Endothelial cell (in vitro differentiated cells): ENCODE measurements at regions not wholly inside any gene's neighbourhood (a gene's known extent, or its start where the extent isn't known, plus 50 kb on each side); places are given as distances from the start of the nearest gene placed in this dataset.
"Not testable (repeated sequence)": the region's sequence is repeated elsewhere in the genome, so short reads cannot be mapped to it uniquely, and the experiment has no call there.

ENCODE experiments used
- DNase-seq: peaks from one replicate; pipeline ENCODE4 v3.0.0; 2021; ENCODE audit warnings: low spot score
- H3K27ac Mint-ChIP-seq: one replicate; pipeline ENCODE4 v1.8.0; 2021; ENCODE audit warnings: mixed read lengths, inconsistent platforms; ENCODE audit not compliant: unreplicated experiment
- H3K27me3 Mint-ChIP-seq: one replicate; pipeline ENCODE4 v1.8.0; 2021; ENCODE audit warnings: mild to moderate bottlenecking, moderate library complexity, mixed read lengths, inconsistent platforms; ENCODE audit not compliant: unreplicated experiment
- H3K36me3 Mint-ChIP-seq: one replicate; pipeline ENCODE4 v1.8.0; 2021; ENCODE audit warnings: mild to moderate bottlenecking, low read depth, mixed read lengths, inconsistent platforms; ENCODE audit not compliant: unreplicated experiment
- H3K4me1 Mint-ChIP-seq: one replicate; pipeline ENCODE4 v1.8.0; 2021; ENCODE audit warnings: mild to moderate bottlenecking, mixed read lengths, inconsistent platforms; ENCODE audit not compliant: unreplicated experiment
- H3K4me3 Mint-ChIP-seq: one replicate; pipeline ENCODE4 v1.8.0; 2021; ENCODE audit warnings: mild to moderate bottlenecking, mixed read lengths, inconsistent platforms; ENCODE audit not compliant: unreplicated experiment
- H3K9me3 Mint-ChIP-seq: one replicate; pipeline ENCODE4 v1.8.0; 2021; ENCODE audit warnings: mixed read lengths, inconsistent platforms; ENCODE audit not compliant: unreplicated experiment
- CTCF ChIP-seq: fragments of 200-600 bp; sonication (generic); IDR thresholded peaks from one replicate; pipeline ENCODE4 v1.5.0; 2021; ENCODE audit warnings: antibody characterized with exemption; ENCODE audit not compliant: unreplicated experiment

- DNase-seq, result no peak
Measured at GRCh38 chr1:198848206-198848605, 209.4 kb downstream of the PTPRC start.

GRCh38 chr1:198848649-198849048 is 209.8 kb downstream of the PTPRC start:
- TF ChIP-seq CTCF, result no peak
- H3K27ac Mint-ChIP-seq, result no peak overlapping the region
- DNase-seq, result no peak
- H3K9me3 Mint-ChIP-seq, result no peaks in the 10 kb centered on the region
- no peaks in the 10 kb centered on the region for H3K27me3 Mint-ChIP-seq
- H3K4me3 Mint-ChIP-seq, result no peak overlapping the region
- H3K36me3 Mint-ChIP-seq, result no peaks in the 10 kb centered on the region
- no peaks in the 10 kb centered on the region for H3K4me1 Mint-ChIP-seq

More at GRCh38 chr1:198848206-198848605, 209.4 kb downstream of the PTPRC start:
- Mint-ChIP-seq H3K4me1 (no peaks in the 10 kb centered on the region), H3K27ac (no peak overlapping the region), H3K27me3 (no peaks in the 10 kb centered on the region), H3K9me3 (no peaks in the 10 kb centered on the region), H3K36me3 (no peaks in the 10 kb centered on the region), H3K4me3 (no peak overlapping the region)
- TF ChIP-seq CTCF, result no peak

GRCh38 chr1:198849093-198849492 is 210.3 kb downstream of the PTPRC start:
- H3K36me3 Mint-ChIP-seq, result no peaks in the 10 kb centered on the region

GRCh38 chr1:198850196-198850595 is 211.4 kb downstream of the PTPRC start:
- H3K27me3 Mint-ChIP-seq, result no peaks in the 10 kb centered on the region
- H3K4me1 Mint-ChIP-seq, result no peaks in the 10 kb centered on the region
- H3K36me3 Mint-ChIP-seq, result no peaks in the 10 kb centered on the region
- TF ChIP-seq CTCF, result no peak
- no peak overlapping the region for H3K27ac Mint-ChIP-seq
- no peak overlapping the region for H3K4me3 Mint-ChIP-seq
- DNase-seq, result no peak
- H3K9me3 Mint-ChIP-seq, result no peaks in the 10 kb centered on the region

More at GRCh38 chr1:198849093-198849492, 210.3 kb downstream of the PTPRC start:
- H3K27ac Mint-ChIP-seq, result no peak overlapping the region
- H3K4me1 Mint-ChIP-seq, result no peaks in the 10 kb centered on the region
- H3K4me3 Mint-ChIP-seq, result no peak overlapping the region
- H3K27me3 Mint-ChIP-seq, result no peaks in the 10 kb centered on the region
- TF ChIP-seq CTCF, result no peak
- no peak for DNase-seq
- no peaks in the 10 kb centered on the region for H3K9me3 Mint-ChIP-seq

GRCh38 chr1:198850966-198851365 is 212.1 kb downstream of the PTPRC start:
- H3K27me3 Mint-ChIP-seq, H3K9me3 Mint-ChIP-seq, DNase-seq, H3K27ac Mint-ChIP-seq, H3K4me1 Mint-ChIP-seq, H3K4me3 Mint-ChIP-seq, H3K36me3 Mint-ChIP-seq: not testable (repeated sequence)

GRCh38 chr1:198856601-198857000 is 217.8 kb downstream of the PTPRC start:
- no peak overlapping the region for H3K27ac Mint-ChIP-seq
- no peaks in the 10 kb centered on the region for H3K36me3 Mint-ChIP-seq
- TF ChIP-seq CTCF, result no peak

More at GRCh38 chr1:198856601-198857000, 217.8 kb downstream of the PTPRC start:
- Mint-ChIP-seq H3K27me3 (no peaks in the 10 kb centered on the region), H3K9me3 (no peaks in the 10 kb centered on the region), H3K4me3 (no peak overlapping the region), H3K4me1 (no peaks in the 10 kb centered on the region)
- no peak for DNase-seq
